Smooth muscle cell (in vitro differentiated cells): ENCODE measurements at regions not wholly inside any gene's neighbourhood (a gene's known extent, or its start where the extent isn't known, plus 50 kb on each side); places are given as distances from the start of the nearest gene placed in this dataset.
A peak's percentile ranks its signal among the peaks of the same experiment; 100 is the strongest.

ENCODE experiments used
- DNase-seq: peaks from one replicate; lab custom pipeline; 2025; ENCODE audit not compliant: unreplicated experiment; lab: John Stamatoyannopoulos, UW
- H2AFZ ChIP-seq: fragments of 200-600 bp; sonication (generic); 2 replicates; pipeline ENCODE4 v1.6.0; 2016; ENCODE audit warnings: antibody characterized with exemption, low read depth, mild to moderate bottlenecking
- H3F3A ChIP-seq: fragments of 200-600 bp; sonication (generic); 2 replicates; pipeline ENCODE4 v1.6.0; 2017; ENCODE audit warnings: antibody characterized with exemption, low read depth
- H3K27ac ChIP-seq: fragments of 200-600 bp; sonication (generic); 2 replicates; pipeline ENCODE4 v1.5.1; 2016; ENCODE audit warnings: low read depth, mild to moderate bottlenecking
- H3K27me3 ChIP-seq: fragments of 200-600 bp; sonication (generic); 2 replicates; pipeline ENCODE4 v1.6.1; 2016; ENCODE audit warnings: low read depth, mild to moderate bottlenecking
- H3K36me3 ChIP-seq: fragments of 200-600 bp; sonication (generic); 2 replicates; pipeline ENCODE4 v1.5.1; 2016; ENCODE audit warnings: low read depth
- H3K4me1 ChIP-seq: fragments of 200-600 bp; sonication (generic); 2 replicates; pipeline ENCODE4 v1.5.1; 2016; ENCODE audit warnings: low read depth
- H3K4me2 ChIP-seq: fragments of 200-600 bp; sonication (generic); 2 replicates; pipeline ENCODE4 v1.6.0; 2016; ENCODE audit warnings: mild to moderate bottlenecking
- H3K4me3 ChIP-seq: fragments of 200-600 bp; sonication (generic); 2 replicates; pipeline ENCODE4 v1.5.1; 2016; ENCODE audit warnings: mild to moderate bottlenecking
- H3K79me2 ChIP-seq: fragments of 200-600 bp; sonication (generic); 2 replicates; pipeline ENCODE4 v1.6.0; 2016; ENCODE audit warnings: low read depth, mild to moderate bottlenecking
- H3K9ac ChIP-seq: fragments of 200-600 bp; sonication (generic); 2 replicates; pipeline ENCODE4 v1.6.0; 2016; ENCODE audit warnings: low read depth
- H3K9me3 ChIP-seq: fragments of 200-600 bp; sonication (generic); replicated peaks from 2 replicates; pipeline ENCODE4 v1.5.1; 2016; ENCODE audit warnings: low read depth
- H4K20me1 ChIP-seq: fragments of 200-600 bp; sonication (generic); 2 replicates; pipeline ENCODE4 v1.6.0; 2016; ENCODE audit warnings: low read depth
- CTCF ChIP-seq: fragments of 200-600 bp; sonication (generic); IDR thresholded peaks from 2 replicates; pipeline ENCODE4 v1.5.1; 2017; ENCODE audit warnings: borderline replicate concordance, mild to moderate bottlenecking, antibody characterized with exemption; ENCODE audit not compliant: insufficient read depth, poor library complexity, severe bottlenecking
- WGBS: methylation state at CpG from one replicate; pipeline ENCODE4 v1.1.7; 2016; ENCODE audit warnings: low lambda C conversion rate; 5-methylcytosine and 5-hydroxymethylcytosine counted together

DNA sequence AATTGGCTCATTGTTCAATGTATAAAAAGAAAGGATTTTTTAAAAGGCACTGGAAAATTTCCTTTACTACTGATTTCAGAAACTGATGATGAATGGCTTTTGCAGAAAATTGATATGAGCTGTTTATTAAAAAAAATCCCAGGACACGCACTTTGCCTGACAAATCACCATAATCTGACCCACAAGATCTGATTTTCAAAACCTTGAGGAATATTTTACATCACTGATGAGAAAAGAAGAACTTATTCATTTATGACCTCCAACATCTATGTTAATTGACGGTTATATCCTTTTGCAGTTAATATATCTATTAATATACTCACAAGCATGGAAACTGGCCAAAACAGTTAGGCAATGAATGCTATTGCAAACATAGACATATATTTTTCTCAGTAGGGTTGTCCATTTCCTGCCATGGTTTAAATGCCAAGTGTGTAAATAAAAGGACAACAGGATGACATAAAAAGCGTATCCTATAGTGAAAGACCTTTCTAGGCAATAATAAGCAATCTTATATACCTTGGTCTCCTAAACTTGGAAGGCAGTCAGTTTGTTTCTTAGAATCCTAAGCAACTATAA is 109.7 kb upstream of the SLC7A14 start:
- WGBS: 93% methylated on average over 3 of the region's 3 CpGs
- H4K20me1 ChIP-seq: no peaks in the 10 kb centered on the region
- no peak overlapping the region for H3K9ac ChIP-seq
- H3K79me2 ChIP-seq: no peaks in the 10 kb centered on the region
- H3K4me1 ChIP-seq: peaks cover 8% of the 10 kb centered on the region
- H3K4me2 ChIP-seq: no peak overlapping the region
- DNase-seq: no peak
- H3K27ac ChIP-seq: no peak overlapping the region
- no peak overlapping the region for H3K4me3 ChIP-seq
- no peaks in the 10 kb centered on the region for H3K36me3 ChIP-seq
- H2AFZ ChIP-seq: no peak overlapping the region
- H3K9me3 ChIP-seq: no peaks in the 10 kb centered on the region
- TF ChIP-seq CTCF: no peak
- no peaks in the 10 kb centered on the region for H3K27me3 ChIP-seq
- peaks cover 6% of the 10 kb centered on the region for H3F3A ChIP-seq

DNA sequence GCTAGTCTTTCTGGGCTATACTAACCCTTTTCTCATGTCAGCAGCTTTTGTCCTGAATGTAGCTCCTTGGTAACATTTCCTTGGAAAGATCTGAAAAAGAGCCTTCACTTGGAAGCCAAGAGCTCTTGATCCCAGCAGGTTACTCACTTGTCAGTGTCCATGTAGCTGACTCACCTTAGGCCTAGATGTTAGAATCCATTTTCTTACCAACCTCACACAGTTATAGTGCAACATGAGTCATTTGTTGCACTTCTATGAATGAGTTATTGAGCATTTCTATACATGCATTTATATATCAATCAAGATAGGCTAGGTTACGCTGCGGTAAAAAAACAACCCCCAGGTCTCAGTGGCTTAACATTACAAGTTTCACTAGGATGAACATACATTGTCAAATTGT is 106.8 kb upstream of the SLC7A14 start:
- H3K36me3 ChIP-seq: no peaks in the 10 kb centered on the region
- H3K9me3 ChIP-seq: no peaks in the 10 kb centered on the region
- no peaks in the 10 kb centered on the region for H4K20me1 ChIP-seq
- peaks cover 8% of the 10 kb centered on the region for H3K4me1 ChIP-seq
- H3K4me3 ChIP-seq: no peak overlapping the region
- no peak overlapping the region for H2AFZ ChIP-seq
- no peak overlapping the region for H3K4me2 ChIP-seq
- WGBS: 95% methylated on average over 2 of the region's 2 CpGs
- H3K9ac ChIP-seq: no peak overlapping the region
- no peak overlapping the region for H3K27ac ChIP-seq
- H3K27me3 ChIP-seq: no peaks in the 10 kb centered on the region
- TF ChIP-seq CTCF: no peak
- no peaks in the 10 kb centered on the region for H3K79me2 ChIP-seq
- H3F3A ChIP-seq: no peaks in the 10 kb centered on the region
- DNase-seq: no peak

- Histone ChIP-seq H3K9ac (no peak overlapping the region), H3K79me2 (no peaks in the 10 kb centered on the region), H2AFZ (no peak overlapping the region), H3K4me3 (no peak overlapping the region), H4K20me1 (no peaks in the 10 kb centered on the region), H3K9me3 (no peaks in the 10 kb centered on the region), H3K36me3 (no peaks in the 10 kb centered on the region), H3K4me1 (peaks cover 7% of the 10 kb centered on the region), H3K27me3 (no peaks in the 10 kb centered on the region), H3K27ac (no peak overlapping the region), H3F3A (no peaks in the 10 kb centered on the region), H3K4me2 (no peak overlapping the region)
- WGBS: 82% methylated on average over 3 of the region's 3 CpGs
- no peak for TF ChIP-seq CTCF
- no peak for DNase-seq
Observed at GRCh38 chr3:170690661-170690981, 104.7 kb upstream of the SLC7A14 start.

DNA sequence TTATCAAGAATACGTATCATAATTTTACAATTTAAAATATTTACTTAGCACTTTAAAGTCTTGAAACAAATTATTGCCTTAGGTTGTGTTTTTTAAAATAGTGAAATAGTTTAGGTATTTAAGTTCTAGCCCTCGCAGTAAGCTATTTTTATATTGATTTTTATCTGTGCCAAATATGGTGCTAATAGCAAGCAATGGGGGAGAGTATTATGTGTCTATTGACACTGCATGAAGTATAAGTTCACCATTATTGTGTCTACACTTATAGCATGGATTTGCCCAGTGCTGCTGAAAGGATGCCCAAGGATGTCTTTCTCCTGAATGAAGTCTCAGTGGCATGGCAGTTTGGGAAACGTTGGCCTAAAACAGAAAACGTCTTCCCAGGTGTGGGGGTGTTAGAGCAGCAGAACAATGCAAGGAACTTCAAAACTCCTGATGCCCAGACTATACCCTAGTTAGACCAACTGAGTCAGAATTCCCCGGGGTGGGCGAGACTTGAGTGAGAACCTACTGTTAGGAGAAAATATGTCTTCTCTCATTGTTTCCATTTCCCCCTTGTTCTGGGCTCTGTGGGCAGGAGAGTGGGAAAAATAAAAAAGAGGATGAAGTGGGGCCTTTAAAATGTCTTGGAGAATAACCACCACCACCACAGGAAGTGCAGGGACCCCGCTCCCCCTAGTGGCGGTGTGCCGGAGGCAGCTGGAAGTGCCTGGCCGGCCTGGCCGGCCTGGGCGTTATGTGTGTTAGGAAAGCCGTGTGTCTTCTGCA is 104.2 kb upstream of the SLC7A14 start:
- Histone ChIP-seq H3K4me2 (peak overlapping the region; percentile 20), H3K36me3 (no peaks in the 10 kb centered on the region), H3K27ac (peak overlapping the region; percentile 81), H3K9ac (no peak overlapping the region), H3K79me2 (no peaks in the 10 kb centered on the region), H2AFZ (no peak overlapping the region), H3K9me3 (no peaks in the 10 kb centered on the region), H3K4me1 (peaks cover 7% of the 10 kb centered on the region), H4K20me1 (no peaks in the 10 kb centered on the region), H3K27me3 (no peaks in the 10 kb centered on the region), H3K4me3 (no peak overlapping the region), H3F3A (no peaks in the 10 kb centered on the region)
- DNase-seq: peak; percentile 3
- peak; percentile 69 for TF ChIP-seq CTCF
- 68% methylated on average over 13 of the region's 13 CpGs for whole genome bisulfite sequencing
